ENCODE measurements at regions not wholly inside any gene's neighbourhood (a gene's known extent, or its start where the extent isn't known, plus 50 kb on each side); places are given as distances from the start of the nearest gene placed in this dataset.
"Not testable (repeated sequence)": the region's sequence is repeated elsewhere in the genome, so short reads cannot be mapped to it uniquely, and the experiment has no call there.

DNA sequence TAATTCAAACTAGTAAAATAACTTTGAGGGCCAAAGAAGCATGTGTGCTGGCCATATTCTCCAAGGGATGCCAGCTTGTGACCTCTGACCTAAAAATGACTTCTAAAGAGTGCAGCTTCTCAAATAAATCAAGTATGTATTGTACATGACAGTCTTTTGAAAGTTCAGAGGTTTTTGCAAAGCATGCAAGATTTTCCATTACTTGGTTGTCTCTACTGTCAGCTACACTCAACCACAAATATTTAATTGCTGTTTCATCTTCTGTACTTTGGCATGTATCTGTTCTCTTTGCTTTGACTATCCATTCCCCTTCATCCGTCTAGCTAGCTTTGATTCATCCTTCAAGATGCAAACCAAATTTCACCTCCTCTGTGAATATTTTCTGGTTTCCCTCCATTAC lies 121.9 kb upstream of the HS3ST2 start:
- intact Hi-C loops (cut with DNase I) = no loop called here
- ATAC-seq (no peak), DNase-seq (no peak)

DNA sequence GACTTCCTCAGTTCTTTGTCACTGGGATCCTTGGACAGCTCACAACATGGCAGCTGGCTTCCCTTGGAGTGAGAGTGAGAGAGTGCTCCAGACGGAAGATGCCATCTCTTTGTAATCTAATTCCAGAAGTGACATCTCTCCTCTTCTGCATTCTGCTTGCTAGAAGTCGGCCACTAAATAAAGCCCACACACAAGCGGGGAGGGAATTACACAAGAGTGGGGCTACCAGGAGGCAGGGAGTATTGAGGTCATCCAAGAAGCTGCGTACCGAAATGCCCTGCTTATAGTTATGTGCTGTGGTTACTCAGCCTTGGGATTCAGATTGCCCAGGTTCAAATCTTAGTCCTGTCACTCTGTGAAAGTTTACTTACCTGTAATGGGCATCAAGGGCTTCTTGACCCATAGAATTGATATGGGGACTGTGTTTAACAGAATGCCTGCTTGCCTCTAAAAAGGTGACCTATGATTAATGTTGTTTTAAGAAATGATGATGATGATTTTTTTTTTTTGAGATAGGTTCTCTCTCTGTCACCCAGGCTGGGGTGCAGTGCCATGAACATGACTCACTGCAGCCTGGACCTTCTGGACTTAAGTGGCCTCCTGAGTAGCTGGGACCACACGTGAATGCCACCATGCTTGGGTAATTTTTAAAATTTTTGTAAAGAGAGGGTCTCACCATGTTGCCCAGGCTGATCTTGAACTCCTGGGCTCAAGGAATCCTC lies 120.9 kb upstream of the HS3ST2 start:
- ATAC-seq = no peak
- DNase-seq = no peak
- intact Hi-C loops (cut with DNase I) = no loop called here

DNA sequence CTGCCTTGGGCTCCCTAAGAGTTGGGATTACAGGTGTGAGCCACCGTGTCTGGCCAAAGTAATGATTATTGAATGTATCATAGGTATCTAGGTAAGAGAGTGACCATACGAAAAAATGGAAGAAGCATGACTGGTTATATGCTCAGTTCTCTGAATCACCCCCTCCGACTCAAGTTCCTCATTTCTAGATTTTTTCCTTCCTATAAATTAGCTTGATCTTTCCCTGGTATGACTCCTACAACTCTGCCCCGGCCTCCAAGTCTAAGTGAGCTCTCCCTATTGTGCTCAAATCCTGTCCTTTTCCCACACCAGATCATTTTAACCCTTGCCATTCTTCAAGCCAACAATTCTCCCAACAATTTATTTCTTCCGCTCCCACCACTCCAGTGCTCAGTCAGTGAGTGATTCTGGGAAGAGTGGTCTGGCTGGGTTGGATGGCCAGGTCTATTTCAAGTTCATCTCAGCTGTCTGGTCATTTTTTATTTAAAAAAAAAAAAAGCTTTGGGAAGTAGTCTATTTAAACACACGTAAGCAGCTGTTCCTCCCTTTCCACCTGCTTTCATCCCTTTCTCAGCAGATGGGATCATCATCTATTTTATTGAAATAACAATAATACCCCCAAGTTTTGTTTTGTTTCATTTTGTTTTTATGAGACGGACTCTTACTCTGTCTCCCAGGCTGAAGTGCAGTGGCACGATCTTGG lies 120.2 kb upstream of the HS3ST2 start:
- ATAC-seq (no peak), DNase-seq (no peak)
- intact Hi-C loops (cut with DNase I) = no loop called here

DNA sequence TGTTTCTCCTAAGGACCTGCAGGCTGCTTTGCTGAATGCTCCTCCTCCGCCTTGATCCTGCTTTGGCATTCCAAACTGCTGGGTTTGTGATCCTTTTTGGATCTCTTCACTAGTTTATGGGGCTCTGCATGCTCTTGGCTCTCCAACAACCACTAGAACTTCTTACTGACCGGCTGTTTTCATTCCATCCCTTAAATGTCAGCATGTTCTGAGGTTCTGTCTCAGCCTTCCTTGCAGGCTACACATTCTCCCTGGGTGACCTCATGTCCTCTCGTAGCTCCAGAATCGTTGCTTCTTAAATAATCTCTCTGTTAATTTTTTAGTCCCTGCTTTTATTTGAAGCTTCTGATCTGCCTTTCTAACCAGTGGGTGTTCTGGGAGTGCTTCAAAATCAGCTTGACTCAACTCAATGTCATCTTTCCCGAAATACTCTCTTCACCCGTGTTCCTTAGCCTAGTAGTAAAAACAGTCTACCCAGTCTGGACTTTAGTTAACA lies 119.0 kb upstream of the HS3ST2 start:
- intact Hi-C loops (cut with DNase I) = no loop called here
- DNase-seq = no peak
- peak; percentile 92 to 96 for ATAC-seq

DNA sequence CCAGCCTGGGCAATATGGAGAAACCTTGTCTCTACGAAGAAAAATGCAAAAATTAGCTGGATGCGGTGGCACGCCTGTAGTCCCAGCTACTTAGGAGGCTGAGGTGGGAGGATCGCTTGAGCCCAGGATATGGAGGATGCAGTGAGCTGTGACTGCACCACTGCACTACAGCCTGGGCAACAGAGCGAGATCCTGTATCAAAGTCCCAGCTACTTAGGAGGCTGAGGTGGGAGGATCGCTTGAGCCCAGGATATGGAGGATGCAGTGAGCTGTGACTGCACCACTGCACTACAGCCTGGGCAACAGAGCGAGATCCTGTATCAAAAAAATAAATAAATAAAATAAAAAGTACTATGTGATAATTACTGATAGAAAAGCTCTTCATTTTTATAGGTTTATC lies 118.2 kb upstream of the HS3ST2 start:
- DNase-seq; intact Hi-C loops (cut with DNase I); ATAC-seq: not testable (repeated sequence)

DNA sequence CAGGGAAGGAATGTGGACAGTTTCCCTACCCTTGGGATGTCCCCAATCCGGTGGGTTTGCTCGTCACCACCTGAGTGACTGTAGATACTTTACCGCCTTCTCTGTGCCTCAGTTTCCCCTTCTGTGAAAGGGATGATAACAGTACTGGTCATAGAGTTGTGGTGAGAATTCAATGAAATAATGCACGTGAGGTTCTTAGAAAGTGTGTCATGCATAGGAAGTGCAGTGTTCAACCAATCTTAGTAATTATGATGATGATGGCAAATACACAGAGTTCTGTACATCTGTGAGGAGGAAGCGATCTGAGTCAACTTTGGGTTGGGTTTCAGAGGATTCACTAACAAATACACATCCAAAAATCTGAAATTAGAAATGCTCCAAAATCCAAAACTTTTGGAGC lies 114.6 kb upstream of the HS3ST2 start:
- DNase-seq = no peak
- intact Hi-C loops (cut with DNase I) = no loop called here
- ATAC-seq = no peak

DNA sequence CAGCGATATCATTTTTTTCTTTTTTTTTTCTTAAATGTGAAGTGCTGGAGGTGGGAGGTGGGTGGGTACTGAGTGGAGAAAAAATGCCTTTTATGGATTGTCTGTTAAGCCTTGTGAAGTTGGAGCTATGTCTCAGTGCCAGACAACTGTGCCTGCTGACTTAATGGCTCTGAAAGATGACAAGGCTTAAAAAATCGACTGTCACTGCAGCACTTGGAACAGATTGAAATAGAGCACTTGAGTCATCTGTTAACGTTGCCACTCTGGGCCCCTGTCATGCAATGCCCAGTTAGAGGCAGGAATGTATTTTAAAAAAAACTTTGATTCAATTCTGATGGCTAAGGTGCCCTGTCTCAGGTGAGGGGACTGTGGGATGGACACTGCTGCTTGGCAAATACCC lies 108.2 kb upstream of the HS3ST2 start:
- intact Hi-C loops (cut with DNase I) = no loop called here
- peak; percentile 23 to 48 for ATAC-seq
- no peak for DNase-seq

DNA sequence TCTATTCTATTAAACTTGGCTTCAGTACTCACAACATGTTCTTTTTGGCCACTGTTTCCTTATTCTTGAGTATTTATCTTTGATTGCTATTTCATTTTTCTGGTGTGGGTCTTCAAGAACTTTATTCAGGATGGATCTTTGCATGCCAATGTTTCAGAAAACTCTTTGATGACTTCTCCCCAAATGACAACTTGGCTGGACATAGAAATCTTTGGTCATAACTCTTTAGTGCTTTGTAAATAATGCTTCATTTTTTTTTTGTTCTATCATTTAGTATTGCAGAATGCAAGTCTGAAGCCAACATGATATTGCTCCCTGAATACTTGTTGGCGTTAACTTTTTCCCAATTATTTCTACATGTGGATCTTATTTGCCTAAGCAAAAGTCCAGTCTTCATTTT lies 103.6 kb upstream of the HS3ST2 start:
- DNase-seq = no peak
- intact Hi-C loops (cut with DNase I) = no loop called here
- no peak for ATAC-seq

DNA sequence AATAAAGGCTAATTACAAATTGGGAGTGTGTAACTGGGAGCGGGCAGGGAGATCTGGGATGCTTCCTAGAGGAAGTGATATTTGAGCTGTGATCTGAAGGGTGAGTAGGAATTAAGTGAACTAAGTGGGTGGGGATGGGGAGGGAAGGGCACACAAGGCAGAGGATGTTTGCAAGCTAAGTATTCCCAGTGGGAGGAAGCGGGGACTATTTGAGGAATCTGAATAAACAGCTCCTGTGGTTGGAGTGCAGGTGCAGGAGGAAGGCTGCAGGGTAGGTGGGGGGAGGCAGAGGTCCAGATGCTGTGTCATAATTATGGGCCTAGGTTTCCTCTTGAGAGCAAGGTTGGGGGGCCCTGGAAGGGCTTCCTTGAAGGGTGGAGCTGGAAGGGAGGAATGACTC lies 102.1 kb upstream of the HS3ST2 start:
- no peak for ATAC-seq
- no peak for DNase-seq
- intact Hi-C loops (cut with DNase I) = no loop called here

DNA sequence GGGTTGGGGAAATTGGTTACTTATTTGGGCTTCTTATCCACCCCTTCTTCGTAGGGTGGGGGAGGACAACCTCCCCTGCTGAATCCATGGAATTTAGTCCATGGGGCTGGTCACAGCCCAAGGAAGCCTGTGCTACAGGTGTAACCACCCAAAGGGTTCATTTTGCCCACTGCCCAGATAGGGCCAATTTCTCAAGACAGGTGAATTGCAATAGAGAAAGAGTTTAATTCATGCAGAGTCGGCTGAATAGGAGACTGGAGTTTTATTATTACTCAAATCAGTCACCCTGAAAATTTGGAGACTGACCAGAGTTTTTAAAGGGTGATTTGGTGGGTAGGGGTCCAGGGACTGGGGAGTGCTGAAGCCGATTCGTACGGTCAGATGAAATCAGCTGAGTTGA lies 101.5 kb upstream of the HS3ST2 start:
- intact Hi-C loops (cut with DNase I) = no loop called here

DNA sequence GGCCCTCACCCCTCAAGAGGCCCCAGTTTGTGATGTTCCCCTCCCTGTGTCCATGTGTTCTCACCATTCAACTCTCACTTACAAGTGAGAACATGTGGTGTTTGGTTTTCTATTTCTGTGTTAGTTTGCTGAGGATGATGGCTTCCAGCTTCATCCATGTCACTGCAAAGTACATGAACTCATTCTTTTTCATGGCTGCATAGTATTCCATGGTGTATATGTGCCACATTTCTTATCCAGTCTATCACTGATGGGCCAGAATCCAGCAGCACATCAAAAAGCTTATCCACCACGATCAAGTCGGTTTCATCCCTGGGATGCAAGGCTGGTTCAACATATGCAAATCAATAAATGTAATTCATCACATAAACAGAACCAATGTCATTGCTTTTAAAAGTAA lies 95.4 kb upstream of the HS3ST2 start:
- ATAC-seq = not testable (repeated sequence)

More for the DNA sequence above, 101.5 kb upstream of the HS3ST2 start:
- no peak for ATAC-seq
- DNase-seq = no peak

DNA sequence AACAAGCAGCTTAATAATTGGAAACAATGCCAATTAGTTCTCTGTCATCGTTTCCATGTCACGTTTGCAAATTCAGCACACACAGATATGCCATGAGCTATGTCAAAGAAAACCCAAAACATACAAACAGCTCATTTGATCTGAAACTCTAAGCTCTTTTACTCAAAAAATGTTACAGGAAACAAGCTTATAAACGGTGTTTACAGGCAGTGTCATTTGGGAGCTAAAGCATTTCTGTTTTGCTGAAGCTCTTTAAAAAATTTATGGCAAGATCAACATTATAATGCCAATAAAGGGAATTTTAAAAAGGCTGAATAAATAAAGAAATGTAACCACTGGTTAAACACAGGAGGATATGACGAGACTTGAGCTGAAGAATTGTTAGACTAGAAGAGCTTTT lies 94.0 kb upstream of the HS3ST2 start:
- no peak for ATAC-seq
- DNase-seq = no peak
- intact Hi-C loops (cut with DNase I) = no loop called here

More for the DNA sequence above, 95.4 kb upstream of the HS3ST2 start:
- DNase-seq; intact Hi-C loops (cut with DNase I): not testable (repeated sequence)

DNA sequence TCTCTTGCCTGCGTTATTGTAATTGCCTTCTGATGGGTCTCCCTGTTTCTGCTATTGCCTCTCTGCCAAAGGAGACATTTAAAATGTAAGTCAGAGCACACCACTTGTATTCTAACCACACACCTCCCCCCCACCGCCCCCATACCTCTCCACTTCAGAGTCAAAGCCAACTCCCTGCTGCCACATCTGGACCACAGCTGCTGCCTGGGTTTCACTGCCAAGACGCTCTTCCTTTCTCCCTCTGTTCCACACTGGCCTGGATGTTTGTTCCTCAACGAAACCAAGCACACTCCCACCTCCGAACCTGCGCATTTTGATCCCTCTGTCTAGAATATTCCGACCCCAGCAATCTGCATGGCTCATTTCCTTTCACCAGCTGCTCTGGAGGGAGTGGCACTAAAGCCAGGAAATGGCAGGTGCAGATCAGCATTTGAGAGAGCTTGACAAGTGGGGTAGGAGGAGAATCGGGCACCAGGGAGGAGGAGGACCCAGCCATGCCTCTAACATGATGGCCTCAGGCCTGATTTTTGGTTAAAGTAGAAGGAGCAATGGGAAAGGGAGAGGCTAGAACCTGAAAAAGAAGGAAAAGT lies 92.4 kb upstream of the HS3ST2 start:
- intact Hi-C loops (cut with DNase I) = no loop called here
- DNase-seq (no peak), ATAC-seq (peak in 1 of 2 donors; percentile 92)

DNA sequence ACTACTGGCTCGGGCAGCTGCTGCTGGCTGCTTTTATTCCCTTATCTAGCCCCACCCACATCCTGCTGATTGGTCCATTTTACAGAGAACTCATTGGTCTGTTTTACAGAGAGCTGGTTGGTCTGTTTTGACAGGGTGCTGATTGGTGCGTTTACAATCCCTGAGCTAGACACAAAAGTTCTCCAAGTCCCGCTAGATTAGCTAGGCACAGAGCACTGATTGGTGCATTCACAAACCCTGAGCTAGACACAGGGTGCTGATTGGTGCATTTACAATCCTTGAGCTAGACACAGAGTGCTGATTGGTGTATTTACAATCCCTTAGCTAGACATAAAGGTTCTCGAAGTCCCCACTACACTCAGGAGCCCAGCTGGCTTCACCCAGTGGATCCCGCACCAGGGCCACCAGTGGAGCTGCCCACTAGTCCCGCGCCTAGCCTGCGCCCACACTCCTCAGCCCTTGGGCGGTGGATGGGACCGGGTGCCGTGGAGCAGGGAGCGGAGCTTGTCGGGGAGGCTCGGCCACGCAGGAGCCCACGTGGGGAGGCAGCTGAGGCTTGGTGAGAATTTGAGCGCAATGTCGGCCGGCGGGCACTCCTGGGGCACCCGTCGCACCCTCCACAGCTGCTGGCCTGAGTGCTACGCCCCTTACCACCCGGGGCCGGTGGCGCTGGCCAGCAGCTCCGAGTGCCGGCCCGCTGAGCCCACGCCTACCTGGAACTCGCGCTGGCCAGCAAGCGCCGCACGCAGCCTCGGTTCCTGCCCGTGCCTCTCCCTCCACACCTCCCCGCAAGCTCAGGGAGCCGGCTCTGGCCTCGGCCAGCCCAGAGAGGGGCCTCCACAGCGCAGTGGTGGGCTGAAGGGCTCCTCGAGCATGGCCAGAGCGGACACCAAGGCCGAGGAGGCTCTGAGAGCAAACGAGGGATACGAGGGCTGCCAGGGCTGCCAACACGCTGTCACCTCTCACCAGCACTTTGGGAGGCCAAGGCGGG lies 91.1 kb upstream of the HS3ST2 start:
- intact Hi-C loops (cut with DNase I); ATAC-seq; DNase-seq: not testable (repeated sequence)

DNA sequence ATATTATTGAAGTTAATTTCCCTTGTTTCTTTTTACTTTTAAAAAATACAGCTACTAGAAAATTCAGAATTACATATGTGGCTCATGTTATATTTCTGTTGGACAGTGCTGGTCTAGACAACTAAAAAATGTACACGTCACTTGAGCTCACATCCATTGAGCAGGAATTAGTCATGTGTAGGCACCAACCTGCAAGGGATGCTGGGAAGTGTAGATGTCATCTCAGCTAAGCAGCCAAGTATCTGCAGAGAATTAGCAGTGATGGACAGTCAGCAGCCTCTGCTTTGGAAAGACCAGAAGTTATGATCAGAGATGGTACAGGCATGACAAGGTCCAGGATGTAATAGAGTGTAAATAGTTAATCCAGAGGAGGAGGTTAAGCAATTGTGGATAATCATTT lies 87.1 kb upstream of the HS3ST2 start:
- DNase-seq (no peak), ATAC-seq (no peak)
- intact Hi-C loops (cut with DNase I) = no loop called here

DNA sequence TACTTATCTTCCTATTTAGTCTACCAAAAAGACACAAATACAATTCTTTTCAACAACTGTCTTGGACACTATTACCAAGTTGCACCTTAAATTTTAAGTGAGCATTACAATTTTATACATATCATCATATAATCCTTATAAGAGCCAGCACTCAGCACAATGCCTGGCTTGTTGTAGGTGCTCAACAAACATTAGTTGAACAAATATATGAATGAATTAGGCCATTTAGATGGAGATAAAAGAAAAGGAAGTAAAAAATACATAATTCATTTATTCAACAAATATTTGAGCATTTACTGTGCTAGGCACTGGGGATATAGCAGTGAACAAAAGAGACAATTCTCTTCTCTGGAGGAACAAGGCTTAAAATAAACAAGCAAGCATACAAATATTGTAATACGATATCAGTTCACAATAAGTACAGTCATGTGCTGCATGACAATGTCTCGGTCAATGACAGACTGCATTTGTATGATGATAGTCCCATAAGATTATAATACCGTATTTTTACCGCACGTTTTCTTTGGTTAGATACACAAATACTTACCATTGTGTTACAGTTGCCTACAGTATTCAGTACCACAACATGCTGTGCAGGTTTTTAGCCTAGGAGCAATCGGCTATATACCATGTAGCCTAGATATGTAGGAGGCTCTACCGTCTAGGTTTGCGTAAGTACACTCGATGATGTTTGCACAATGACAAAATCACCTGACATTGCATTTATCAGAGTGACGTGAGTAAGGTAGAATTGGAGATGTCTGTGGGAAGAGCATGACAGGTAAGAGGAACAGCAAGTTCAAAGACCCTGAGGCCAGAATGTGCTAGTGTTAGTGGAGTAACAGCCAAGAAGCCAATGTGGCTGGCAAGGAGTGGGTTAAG lies 86.4 kb upstream of the HS3ST2 start:
- ATAC-seq (no peak), DNase-seq (no peak)
- intact Hi-C loops (cut with DNase I) = no loop called here

DNA sequence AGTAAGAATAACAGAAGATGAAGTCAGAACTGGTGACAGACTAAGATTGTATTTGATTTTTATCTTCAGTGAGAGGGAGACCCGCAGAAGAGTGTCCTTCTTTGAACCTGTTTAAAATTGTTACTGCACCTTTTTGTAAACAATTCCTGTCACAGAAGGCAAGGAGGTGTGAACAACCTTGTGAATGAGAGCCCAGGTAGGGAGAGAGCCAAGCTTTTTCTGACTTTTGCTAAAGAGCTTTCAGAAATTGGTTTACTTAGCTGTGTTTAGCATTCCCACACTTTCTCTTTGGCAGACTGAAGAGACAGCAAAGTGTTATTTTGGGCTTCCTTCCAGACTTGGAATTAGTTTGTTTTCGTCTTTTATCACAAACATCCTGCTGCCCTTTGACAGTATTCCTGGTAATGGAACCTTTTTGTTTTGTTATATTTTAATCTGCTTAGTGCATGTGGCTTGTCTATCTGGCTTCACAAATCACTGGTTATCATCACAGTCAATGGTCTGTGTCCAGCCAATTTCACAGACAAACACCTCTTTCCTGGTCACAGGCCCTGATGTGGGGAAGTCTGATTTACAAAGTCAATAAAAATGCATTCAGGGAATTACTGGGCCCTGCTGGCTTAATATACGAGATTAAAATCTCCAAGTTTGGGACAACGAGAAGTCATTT lies 85.7 kb upstream of the HS3ST2 start:
- ATAC-seq (peak; percentile 41 to 77), DNase-seq (no peak)
- intact Hi-C loops (cut with DNase I) = no loop called here

DNA sequence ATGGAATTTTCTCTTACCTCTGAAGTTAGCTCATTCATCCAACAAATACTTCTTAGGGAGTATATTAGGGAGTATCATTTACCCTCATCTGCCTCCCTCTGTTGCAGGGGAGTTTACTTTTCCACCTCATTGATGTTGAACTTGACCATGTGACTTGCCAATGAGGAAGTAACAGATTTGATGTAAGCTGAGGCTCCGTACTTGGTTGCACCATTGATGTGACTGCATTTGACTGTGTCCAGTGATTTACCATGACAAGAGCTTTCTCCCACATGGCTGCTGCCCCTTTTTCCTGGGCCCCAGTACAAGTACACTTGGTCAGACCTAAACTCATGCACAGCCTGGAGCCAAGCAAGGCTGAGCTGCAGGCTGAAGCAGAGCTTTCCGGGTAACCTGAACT lies 81.6 kb upstream of the HS3ST2 start:
- no peak for ATAC-seq

More for the DNA sequence above, 81.6 kb upstream of the HS3ST2 start:
- no peak for DNase-seq
- intact Hi-C loops (cut with DNase I) = no loop called here
